ENCODE measurements at regions not wholly inside any gene's neighbourhood (a gene's known extent, or its start where the extent isn't known, plus 50 kb on each side); places are given as distances from the start of the nearest gene placed in this dataset.

GRCh38 chr1:82785268-82785790 is 984.6 kb downstream of the ADGRL2 start:
- TF ChIP-seq POLR2AphosphoS5 (IDR thresholded peaks at IDR 0.05; ENCODE audit: low read depth, low read length) = no peak
- TF ChIP-seq FOXP2 (optimal IDR thresholded peaks at IDR 0.05; ENCODE audit: borderline replicate concordance, extremely low read depth, extremely low read length, insufficient read depth) = no peak
- TF ChIP-seq TAF1 (IDR thresholded peaks at IDR 0.05; ENCODE audit: borderline replicate concordance, insufficient read depth, low read length) = no peak
- TF ChIP-seq SIN3A (IDR thresholded peaks at IDR 0.05; ENCODE audit: borderline replicate concordance, insufficient read depth, low read length) = no peak
- TF ChIP-seq REST (IDR thresholded peaks at IDR 0.05; ENCODE audit: insufficient read depth in 1 of 2, low read depth in 2 of 2, low read length in 2 of 2) = no peak

GRCh38 chr1:82783044-82783443 is 982.3 kb downstream of the ADGRL2 start:
- no peak for TF ChIP-seq FOXP2 (optimal IDR thresholded peaks at IDR 0.05; ENCODE audit: borderline replicate concordance, extremely low read depth, extremely low read length, insufficient read depth)

- TF ChIP-seq REST (IDR thresholded peaks at IDR 0.05; ENCODE audit: insufficient read depth in 1 of 2, low read depth in 2 of 2, low read length in 2 of 2) (no peak), SIN3A (IDR thresholded peaks at IDR 0.05; ENCODE audit: borderline replicate concordance, insufficient read depth, low read length) (no peak), FOXP2 (optimal IDR thresholded peaks at IDR 0.05; ENCODE audit: borderline replicate concordance, extremely low read depth, extremely low read length, insufficient read depth) (no peak), POLR2AphosphoS5 (IDR thresholded peaks at IDR 0.05; ENCODE audit: low read depth, low read length) (no peak), TAF1 (IDR thresholded peaks at IDR 0.05; ENCODE audit: borderline replicate concordance, insufficient read depth, low read length) (no peak)
These were observed 981.9 kb downstream of the ADGRL2 start for GRCh38 chr1:82782599-82782998.

GRCh38 chr1:82778612-82779011 is 977.9 kb downstream of the ADGRL2 start:
- no peak for TF ChIP-seq FOXP2 (optimal IDR thresholded peaks at IDR 0.05; ENCODE audit: borderline replicate concordance, extremely low read depth, extremely low read length, insufficient read depth)
- no peak for TF ChIP-seq POLR2AphosphoS5 (IDR thresholded peaks at IDR 0.05; ENCODE audit: low read depth, low read length)
- TF ChIP-seq SIN3A (IDR thresholded peaks at IDR 0.05; ENCODE audit: borderline replicate concordance, insufficient read depth, low read length) = no peak
- TF ChIP-seq REST (IDR thresholded peaks at IDR 0.05; ENCODE audit: insufficient read depth in 1 of 2, low read depth in 2 of 2, low read length in 2 of 2) = no peak
- TF ChIP-seq TAF1 (IDR thresholded peaks at IDR 0.05; ENCODE audit: borderline replicate concordance, insufficient read depth, low read length) = no peak

GRCh38 chr1:82777240-82777639 is 976.5 kb downstream of the ADGRL2 start:
- TF ChIP-seq POLR2AphosphoS5 (IDR thresholded peaks at IDR 0.05; ENCODE audit: low read depth, low read length) (no peak), TAF1 (IDR thresholded peaks at IDR 0.05; ENCODE audit: borderline replicate concordance, insufficient read depth, low read length) (no peak), SIN3A (IDR thresholded peaks at IDR 0.05; ENCODE audit: borderline replicate concordance, insufficient read depth, low read length) (no peak), REST (IDR thresholded peaks at IDR 0.05; ENCODE audit: insufficient read depth in 1 of 2, low read depth in 2 of 2, low read length in 2 of 2) (no peak), FOXP2 (optimal IDR thresholded peaks at IDR 0.05; ENCODE audit: borderline replicate concordance, extremely low read depth, extremely low read length, insufficient read depth) (no peak)
